IPS-11a (cell line): ENCODE measurements at regions not wholly inside any gene's neighbourhood (a gene's known extent, or its start where the extent isn't known, plus 50 kb on each side); places are given as distances from the start of the nearest gene placed in this dataset.

ENCODE experiments used
- H3K4me3 ChIP-seq: one replicate; pipeline ENCODE4 v1.5.1; 2013; ENCODE audit warnings: low read depth, low read length, control low read depth

- H3K4me3 ChIP-seq = no peak overlapping the region
Observed at GRCh38 chr15:47516558-47516957, 200.7 kb upstream of the SEMA6D start.

DNA sequence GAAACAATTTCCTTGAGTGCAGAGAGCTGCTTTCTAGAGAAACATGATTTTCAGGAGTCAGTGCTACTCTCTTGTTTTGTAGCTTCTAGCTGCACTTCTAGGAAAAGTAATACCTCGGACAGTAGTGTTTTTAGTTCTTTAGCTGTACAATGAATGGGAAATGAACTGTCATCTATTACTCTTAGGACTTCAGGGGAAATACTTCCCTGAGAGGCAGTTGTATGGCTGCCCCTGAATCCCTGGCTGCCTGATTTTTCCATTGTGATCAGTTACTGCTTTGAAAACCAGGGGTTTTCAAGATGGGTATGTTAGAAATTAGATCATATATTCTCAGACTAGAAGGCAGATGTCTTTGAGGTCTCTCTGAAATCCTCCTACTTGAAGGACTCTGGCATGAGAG, 200.3 kb upstream of the SEMA6D start:
- no peak overlapping the region for H3K4me3 ChIP-seq

- no peak overlapping the region for H3K4me3 ChIP-seq
Observed at GRCh38 chr15:47517737-47518136, 199.6 kb upstream of the SEMA6D start.

- no peak overlapping the region for H3K4me3 ChIP-seq
Observed at GRCh38 chr15:47523681-47524475, 193.4 kb upstream of the SEMA6D start.

DNA sequence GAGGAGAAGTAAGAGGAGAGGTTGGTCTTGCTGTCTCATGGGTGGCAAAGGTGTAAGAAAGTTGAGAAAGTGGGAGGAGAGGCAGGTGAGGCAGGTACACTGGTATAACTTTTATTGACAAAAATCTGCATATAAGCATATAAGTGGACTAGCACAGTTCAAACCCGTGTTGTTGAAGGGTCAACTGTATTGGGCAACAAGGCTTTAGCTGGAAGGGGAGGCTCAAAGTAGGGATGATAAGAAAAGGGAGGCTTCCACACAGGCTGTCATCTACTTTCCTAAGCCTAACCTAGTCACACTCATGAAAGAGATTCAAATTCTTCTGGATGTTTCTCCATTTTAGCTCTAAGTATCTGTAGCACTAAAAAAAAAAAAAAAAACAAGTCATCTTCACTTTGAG, 188.1 kb upstream of the SEMA6D start:
- no peak overlapping the region for H3K4me3 ChIP-seq

DNA sequence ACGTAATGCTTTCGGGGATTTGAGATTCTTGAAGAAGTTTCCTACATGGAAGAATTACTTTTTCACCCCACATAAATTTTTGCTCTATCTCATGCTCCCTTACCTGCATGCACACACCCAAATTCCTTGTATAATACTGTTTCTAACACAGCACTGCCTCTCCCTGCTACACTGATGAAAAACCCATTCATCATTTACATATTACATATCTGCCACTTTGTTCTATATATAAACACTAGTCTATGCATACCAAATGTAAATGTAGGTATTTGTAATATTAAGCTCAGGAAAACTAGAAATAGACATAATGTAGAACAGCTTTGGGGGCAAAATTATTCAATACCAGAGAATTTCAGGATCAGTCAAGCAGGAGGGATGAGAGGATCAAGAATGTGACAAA, 182.6 kb upstream of the SEMA6D start:
- no peak overlapping the region for H3K4me3 ChIP-seq

DNA sequence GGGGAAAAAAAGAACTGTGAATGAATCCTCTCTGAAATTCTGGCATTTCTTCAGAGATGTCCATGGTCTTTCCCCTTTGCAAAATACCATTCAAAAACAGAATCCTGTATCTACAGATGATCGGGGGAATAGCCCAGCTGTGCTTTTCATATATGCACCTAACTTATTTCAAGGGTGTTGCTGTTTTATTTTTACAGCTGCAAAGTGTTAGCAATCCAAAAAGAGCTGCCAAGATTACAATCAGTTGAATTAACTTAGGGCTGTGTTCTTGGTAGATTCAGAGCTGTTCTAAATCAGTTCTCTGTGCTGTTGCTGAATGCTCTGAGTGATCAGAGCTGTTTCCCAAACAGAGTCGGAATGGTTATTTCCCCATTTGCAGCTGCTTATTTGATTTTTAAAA, 175.7 kb upstream of the SEMA6D start:
- no peak overlapping the region for H3K4me3 ChIP-seq

- no peak overlapping the region for H3K4me3 ChIP-seq
Observed at GRCh38 chr15:47542312-47542989, 174.9 kb upstream of the SEMA6D start.

DNA sequence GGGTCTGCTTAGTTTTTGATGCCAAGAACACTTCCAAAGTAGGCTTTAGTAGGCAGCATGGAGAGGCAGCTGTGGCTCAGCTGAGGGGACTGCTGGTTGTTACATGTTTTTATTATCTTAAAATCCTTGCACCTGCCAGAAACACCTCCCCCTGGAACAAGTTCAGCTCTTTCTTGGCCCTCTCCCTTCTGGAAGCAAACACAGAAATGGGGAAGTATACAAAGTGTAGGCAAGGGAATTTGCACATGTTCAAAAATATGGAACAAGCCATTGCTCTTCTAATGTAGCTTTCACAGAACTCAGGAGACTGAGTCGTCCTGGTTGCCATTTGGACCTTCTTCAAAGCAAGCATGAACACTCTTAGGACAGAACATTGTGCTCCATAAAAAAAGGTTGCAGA, 169.1 kb upstream of the SEMA6D start:
- H3K4me3 ChIP-seq = no peak overlapping the region

DNA sequence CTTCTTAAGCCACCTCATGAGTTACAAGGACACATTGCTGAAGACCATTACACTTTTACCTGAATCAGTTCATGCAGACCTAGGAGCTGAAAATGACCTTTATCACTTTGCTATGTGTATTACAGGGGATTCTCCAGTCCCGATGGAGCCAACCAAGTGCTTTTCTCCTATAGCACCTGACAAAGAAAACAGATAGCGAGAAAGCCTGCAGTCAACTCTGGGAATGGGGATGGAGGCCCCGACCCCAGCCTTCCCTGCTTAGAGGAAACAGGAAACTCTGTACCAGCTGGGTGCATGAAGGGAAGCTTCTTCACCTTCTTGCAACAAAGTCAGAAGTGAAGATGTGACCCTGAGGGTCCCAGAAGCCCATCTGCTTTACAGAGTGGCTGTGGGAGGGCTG, 168.3 kb upstream of the SEMA6D start:
- no peak overlapping the region for H3K4me3 ChIP-seq

- no peak overlapping the region for H3K4me3 ChIP-seq
Observed at GRCh38 chr15:47551079-47551478, 166.2 kb upstream of the SEMA6D start.

GRCh38 chr15:47551546-47551945, 165.8 kb upstream of the SEMA6D start:
- H3K4me3 ChIP-seq = no peak overlapping the region

- H3K4me3 ChIP-seq = no peak overlapping the region
Observed at GRCh38 chr15:47552978-47553608, 164.2 kb upstream of the SEMA6D start.

GRCh38 chr15:47553947-47554346, 163.4 kb upstream of the SEMA6D start:
- H3K4me3 ChIP-seq = no peak overlapping the region

GRCh38 chr15:47561102-47561501, 156.2 kb upstream of the SEMA6D start:
- H3K4me3 ChIP-seq = no peak overlapping the region

DNA sequence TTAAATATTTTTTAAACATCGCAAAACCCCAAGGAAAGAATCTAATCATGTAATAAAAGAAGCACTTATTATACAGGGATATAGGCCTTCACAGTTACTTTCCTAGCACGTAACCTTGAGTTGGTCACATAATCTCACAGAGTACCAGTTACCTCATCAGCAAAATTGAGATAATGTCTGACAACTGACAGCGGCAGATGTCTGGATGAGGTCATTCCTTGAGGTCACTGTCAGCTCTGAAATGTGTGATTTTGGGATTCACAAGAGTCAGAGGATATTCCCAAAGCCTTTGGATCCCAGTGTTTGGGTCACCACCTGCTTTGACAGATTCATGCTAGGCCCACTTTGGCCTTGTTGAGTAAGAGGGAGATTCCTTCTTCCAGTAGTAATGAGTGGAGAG, 151.4 kb upstream of the SEMA6D start:
- H3K4me3 ChIP-seq = no peak overlapping the region

DNA sequence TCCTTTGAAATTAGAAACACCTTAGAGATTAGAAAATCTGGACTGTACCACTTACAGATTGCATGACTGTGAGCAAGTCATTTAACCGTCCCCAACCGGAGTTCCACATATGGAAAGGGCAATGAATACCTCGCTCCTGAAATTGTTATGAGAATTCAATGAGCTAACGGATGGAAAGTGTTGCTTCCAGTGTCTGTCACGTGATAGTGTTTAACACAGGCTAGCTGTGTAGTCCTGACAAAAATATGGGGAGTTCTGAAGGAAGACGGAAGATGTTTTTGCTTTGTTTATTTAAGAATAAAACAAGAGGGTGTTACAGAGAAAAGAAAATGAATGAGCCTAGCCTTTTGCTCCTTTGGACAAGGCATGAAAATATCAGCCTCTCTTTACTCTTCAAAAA, 150.7 kb upstream of the SEMA6D start:
- no peak overlapping the region for H3K4me3 ChIP-seq

- H3K4me3 ChIP-seq = no peak overlapping the region
Observed at GRCh38 chr15:47568030-47568429, 149.3 kb upstream of the SEMA6D start.

DNA sequence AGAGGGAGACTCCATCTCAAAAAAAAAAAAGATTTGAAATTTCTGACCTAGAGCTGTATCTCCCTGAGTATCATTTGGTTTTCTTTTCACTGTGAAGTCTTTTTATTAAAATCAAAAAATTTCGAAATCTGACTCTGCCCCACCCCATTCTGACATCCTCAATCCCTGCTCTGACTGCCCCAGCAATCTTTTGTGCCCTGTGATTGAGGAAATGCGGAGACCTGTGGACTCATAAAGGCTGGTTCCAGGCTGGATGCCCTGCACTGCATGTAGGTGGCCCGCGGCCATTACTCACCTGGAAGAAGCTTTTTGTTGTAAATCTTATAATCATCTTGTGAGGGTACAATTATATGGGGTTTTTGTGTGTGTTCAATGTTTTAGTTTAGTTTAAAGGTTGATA, 147.3 kb upstream of the SEMA6D start:
- no peak overlapping the region for H3K4me3 ChIP-seq

GRCh38 chr15:47570451-47570850, 146.9 kb upstream of the SEMA6D start:
- H3K4me3 ChIP-seq = no peak overlapping the region

DNA sequence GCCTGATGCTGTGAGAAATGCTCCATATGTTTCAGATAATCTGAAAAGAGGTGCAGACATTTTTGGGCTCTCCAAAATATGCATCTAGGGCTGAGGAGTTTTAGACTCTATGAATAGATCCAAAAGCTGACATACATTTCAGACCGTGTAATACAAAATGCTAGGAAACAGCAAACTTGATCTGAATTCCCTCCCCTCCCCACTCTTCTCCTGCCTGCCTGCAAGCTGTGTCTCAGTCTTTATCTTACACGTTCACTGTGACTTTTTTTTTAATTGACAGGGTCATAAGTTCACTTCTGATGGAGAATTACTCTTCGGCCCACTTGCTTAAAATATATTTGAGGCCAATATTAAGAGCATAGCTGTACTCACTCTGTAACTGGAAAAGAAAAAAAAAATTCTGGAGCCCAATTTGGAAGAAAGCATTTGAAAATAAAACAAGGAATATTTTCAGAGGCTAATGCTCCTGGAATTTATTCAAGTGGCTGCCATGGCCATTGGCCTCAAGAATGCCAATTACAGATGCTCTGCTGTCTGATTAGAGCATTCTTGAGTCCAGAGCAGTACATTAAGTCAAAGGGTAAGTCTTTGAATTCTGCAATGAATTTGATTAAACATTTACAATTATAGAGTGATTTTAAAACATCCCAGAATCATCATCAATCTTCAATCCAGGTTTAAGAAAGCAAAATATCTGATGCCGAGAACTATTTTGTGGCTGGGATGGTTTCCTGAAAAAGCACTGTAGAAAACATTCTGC, 146.2 kb upstream of the SEMA6D start:
- no peak overlapping the region for H3K4me3 ChIP-seq
